ENCODE measurements at regions not wholly inside any gene's neighbourhood (a gene's known extent, or its start where the extent isn't known, plus 50 kb on each side); places are given as distances from the start of the nearest gene placed in this dataset.

GRCh38 chr2:59997371-59997770 is 556.1 kb downstream of the BCL11A start:
- TF ChIP-seq CTCF (IDR thresholded peaks at IDR 0.05; ENCODE audit: control insufficient read depth, extremely low read depth, insufficient read depth) = no peak
- no peak overlapping the region for H3K4me3 ChIP-seq (ENCODE audit: low read depth, low read length)
- no peak for DNase-seq (ENCODE audit: low read depth)

GRCh38 chr2:59996855-59997254 is 556.6 kb downstream of the BCL11A start:
- no peak for TF ChIP-seq CTCF (IDR thresholded peaks at IDR 0.05; ENCODE audit: control insufficient read depth, extremely low read depth, insufficient read depth)
- DNase-seq (ENCODE audit: low read depth) = no peak
- H3K4me3 ChIP-seq (ENCODE audit: low read depth, low read length) = no peak overlapping the region

GRCh38 chr2:59993726-59994125 is 559.7 kb downstream of the BCL11A start:
- H3K4me3 ChIP-seq (ENCODE audit: low read depth, low read length) = no peak overlapping the region
- TF ChIP-seq CTCF (IDR thresholded peaks at IDR 0.05; ENCODE audit: control insufficient read depth, extremely low read depth, insufficient read depth) = no peak
- no peak for DNase-seq (ENCODE audit: low read depth)

- H3K4me3 ChIP-seq (ENCODE audit: low read depth, low read length) = no peak overlapping the region
- no peak for TF ChIP-seq CTCF (IDR thresholded peaks at IDR 0.05; ENCODE audit: control insufficient read depth, extremely low read depth, insufficient read depth)
- no peak for DNase-seq (ENCODE audit: low read depth)
Observed at GRCh38 chr2:59988341-59988740, 565.1 kb downstream of the BCL11A start.

GRCh38 chr2:59986511-59986910 is 566.9 kb downstream of the BCL11A start:
- DNase-seq (ENCODE audit: low read depth) = no peak
- no peak overlapping the region for H3K4me3 ChIP-seq (ENCODE audit: low read depth, low read length)
- no peak for TF ChIP-seq CTCF (IDR thresholded peaks at IDR 0.05; ENCODE audit: control insufficient read depth, extremely low read depth, insufficient read depth)

- DNase-seq (ENCODE audit: low read depth) = no peak
- no peak overlapping the region for H3K4me3 ChIP-seq (ENCODE audit: low read depth, low read length)
- no peak for TF ChIP-seq CTCF (IDR thresholded peaks at IDR 0.05; ENCODE audit: control insufficient read depth, extremely low read depth, insufficient read depth)
Observed at GRCh38 chr2:59985923-59986322, 567.5 kb downstream of the BCL11A start.

- DNase-seq (ENCODE audit: low read depth) = no peak
- TF ChIP-seq CTCF (IDR thresholded peaks at IDR 0.05; ENCODE audit: control insufficient read depth, extremely low read depth, insufficient read depth) = no peak
- H3K4me3 ChIP-seq (ENCODE audit: low read depth, low read length) = no peak overlapping the region
Observed at GRCh38 chr2:59974051-59974766, 579.2 kb downstream of the BCL11A start.
